Kidney (tissue), 13 donors: ENCODE measurements at regions not wholly inside any gene's neighbourhood (a gene's known extent, or its start where the extent isn't known, plus 50 kb on each side); places are given as distances from the start of the nearest gene placed in this dataset.

Source experiments
- DNase-seq, 5 donors: peaks; one replicate each; pipeline ENCODE4 v3.0.0-alpha.2; 2013 to 2020
- FAIRE-seq: peaks from 2 replicates; lab custom pipeline; 2012; peaks lifted over from hg19 to GRCh38; lab: Jason Lieb, UNC
- H3K27ac ChIP-seq, 2 donors: one replicate each; pipeline ENCODE4 v1.7.0; 2013; ENCODE audit warnings: low read depth in 2 of 2, low read length in 2 of 2, inconsistent platforms in 1 of 2
- H3K27me3 ChIP-seq: one replicate; pipeline ENCODE4 v1.7.1; 2013; ENCODE audit warnings: low read length, inconsistent platforms; ENCODE audit not compliant: control insufficient read depth, insufficient read depth
- H3K36me3 ChIP-seq, 3 donors: one replicate each; pipeline versions ENCODE4 v1.7.0 to v1.7.1; 2013; ENCODE audit warnings: low read length in 3 of 3, control low read depth in 1 of 3, inconsistent platforms in 1 of 3; ENCODE audit not compliant: insufficient read depth in 3 of 3, control insufficient read depth in 2 of 3
- H3K4me1 ChIP-seq, 3 donors: one replicate each; pipeline versions ENCODE4 v1.7.0 to v1.7.1; 2013; ENCODE audit warnings: low read length in 3 of 3, inconsistent platforms in 1 of 3, low read depth in 1 of 3; ENCODE audit not compliant: control insufficient read depth in 2 of 3, insufficient read depth in 2 of 3
- H3K4me3 ChIP-seq, 3 donors: one replicate each; pipeline versions ENCODE4 v1.7.0 to v1.8.1; 2013; ENCODE audit warnings: low read length in 3 of 3, control low read depth in 1 of 3, inconsistent platforms in 1 of 3
- H3K9ac ChIP-seq, 3 donors: one replicate each; pipeline versions ENCODE4 v1.7.0 to v1.7.1; 2013; ENCODE audit warnings: low read length in 3 of 3, control low read depth in 1 of 3, inconsistent platforms in 1 of 3
- H3K9me3 ChIP-seq, 3 donors: one replicate each; pipeline versions ENCODE4 v1.7.0 to v1.7.1; 2013; ENCODE audit warnings: low read length in 3 of 3, control low read depth in 1 of 3, inconsistent platforms in 1 of 3; ENCODE audit not compliant: control insufficient read depth in 2 of 3, insufficient read depth in 1 of 3
- CTCF ChIP-seq: IDR thresholded peaks from 3 replicates; pipeline ENCODE4 v1.5.1; 2012; ENCODE audit warnings: mild to moderate bottlenecking, moderate library complexity, borderline replicate concordance; ENCODE audit not compliant: insufficient read depth; ENCODE audit errors: extremely low read depth
- intact Hi-C: fragments of 100-400 bp; cut with DNase I; formaldehyde crosslinking; loops from one replicate; pipeline ENCODE4 v1.11.1; 2022
- donor health status: control.
- donor health status: control.
- donor health status: control.
- donor health status: control.
- donor health status: control.
- donor health status: DM: yes; HTN: yes; CAD: no.
- donor health status: Normal renal cell carcinoma (clear cell type).

- H3K36me3 ChIP-seq, result no peaks in the 10 kb centered on the region
- FAIRE-seq, result no peak
Observed at GRCh38 chr3:197444793-197445379, 110.9 kb downstream of the BDH1 start.

GRCh38 chr3:197443506-197443905, 112.3 kb downstream of the BDH1 start:
- intact Hi-C loops, result no loop called here
- no peaks in the 10 kb centered on the region for H3K27me3 ChIP-seq

More at GRCh38 chr3:197444793-197445379, 110.9 kb downstream of the BDH1 start:
- no peak overlapping the region for H3K27ac ChIP-seq
- intact Hi-C loops, result no loop called here
- H3K4me3 ChIP-seq, result no peak overlapping the region
- no peak for DNase-seq
- H3K9me3 ChIP-seq, result no peaks in the 10 kb centered on the region
- no peaks in the 10 kb centered on the region for H3K27me3 ChIP-seq
- TF ChIP-seq CTCF, result no peak
- no peaks in the 10 kb centered on the region for H3K4me1 ChIP-seq
- no peak overlapping the region for H3K9ac ChIP-seq

GRCh38 chr3:197440717-197441303, 115.0 kb downstream of the BDH1 start:
- DNase-seq (no peak), FAIRE-seq (no peak)
- no peak for TF ChIP-seq CTCF

More at GRCh38 chr3:197443506-197443905, 112.3 kb downstream of the BDH1 start:
- TF ChIP-seq CTCF, result no peak
- no peak for FAIRE-seq
- no peak overlapping the region for H3K9ac ChIP-seq
- H3K27ac ChIP-seq, result no peak overlapping the region
- H3K9me3 ChIP-seq, result no peaks in the 10 kb centered on the region
- no peaks in the 10 kb centered on the region for H3K36me3 ChIP-seq
- DNase-seq, result no peak
- no peaks in the 10 kb centered on the region for H3K4me1 ChIP-seq
- no peak overlapping the region for H3K4me3 ChIP-seq

More at GRCh38 chr3:197440717-197441303, 115.0 kb downstream of the BDH1 start:
- H3K27me3 ChIP-seq, result no peaks in the 10 kb centered on the region
- H3K36me3 ChIP-seq, result no peaks in the 10 kb centered on the region
- no peak overlapping the region for H3K9ac ChIP-seq
- intact Hi-C loops, result no loop called here
- no peaks in the 10 kb centered on the region for H3K4me1 ChIP-seq
- no peak overlapping the region for H3K4me3 ChIP-seq
- H3K9me3 ChIP-seq, result no peaks in the 10 kb centered on the region
- no peak overlapping the region for H3K27ac ChIP-seq
